ENCODE measurements at regions not wholly inside any gene's neighbourhood (a gene's known extent, or its start where the extent isn't known, plus 50 kb on each side); places are given as distances from the start of the nearest gene placed in this dataset.

- TF ChIP-seq WHSC1 (IDR thresholded peaks at IDR 0.05; ENCODE audit: low read length) (no peak), PHB (CRISPR knock-in tag; IDR thresholded peaks at IDR 0.05) (no peak), ATF6 (CRISPR knock-in tag; IDR thresholded peaks at IDR 0.05) (no peak), RBM34 (IDR thresholded peaks at IDR 0.05; ENCODE audit: borderline replicate concordance, insufficient read depth, low read length) (no peak), ZNF766 (CRISPR knock-in tag; conservative IDR thresholded peaks at IDR 0.05) (no peak), ZNF436 (CRISPR knock-in tag; IDR thresholded peaks at IDR 0.05) (no peak), FOXK1 (CRISPR knock-in tag; IDR thresholded peaks at IDR 0.05; ENCODE audit: borderline replicate concordance) (no peak), ZNF764 (CRISPR knock-in tag; IDR thresholded peaks at IDR 0.05; ENCODE audit: low read depth) (no peak), CBX1 (IDR thresholded peaks at IDR 0.05; ENCODE audit: low read depth) (no peak)
- TF ChIP-seq, protein P1, sequence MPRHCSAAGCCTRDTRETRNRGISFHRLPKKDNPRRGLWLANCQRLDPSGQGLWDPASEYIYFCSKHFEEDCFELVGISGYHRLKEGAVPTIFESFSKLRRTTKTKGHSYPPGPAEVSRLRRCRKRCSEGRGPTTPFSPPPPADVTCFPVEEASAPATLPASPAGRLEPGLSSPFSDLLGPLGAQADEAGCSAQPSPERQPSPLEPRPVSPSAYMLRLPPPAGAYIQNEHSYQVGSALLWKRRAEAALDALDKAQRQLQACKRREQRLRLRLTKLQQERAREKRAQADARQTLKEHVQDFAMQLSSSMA (CRISPR knock-in tag; IDR thresholded peaks at IDR 0.05) = no peak
These were observed 460.5 kb upstream of the MYT1L start (continued) for GRCh38 chr2:2791606-2792005.

- in situ Hi-C loops (cut with MboI) = no loop called here
- ATAC-seq (no peak), FAIRE-seq (no peak), DNase-seq (ENCODE audit: extremely low read depth in 1 of 4, low spot score in 3 of 4) (no peak)
- H3K27ac ChIP-seq (ENCODE audit: extremely low read depth, low read depth, low read length) = no peak overlapping the region
- ChIA-PET POLR2A (interaction anchor here (0.6 kb wide), 1 partner anchor 13 kb away, joined by 4 read pairs; no protein-coding TSS in a partner anchor), CTCF (ENCODE audit: low intra/inter-chr PET ratio) (no interaction called here)
- no TSS peak for BruUV-seq (replicated peaks)
- H4K20me1 ChIP-seq (replicated peaks; ENCODE audit: control insufficient read depth, insufficient read depth, low read length) = 0 out of 2 replicates have a peak, but pooled peaks cover 7% of the 10 kb centered on the region
- intact Hi-C loops (cut with micrococcal nuclease) = no loop called here
- H3K9me1 ChIP-seq (ENCODE audit: control insufficient read depth, insufficient read depth, low read length) = no peaks in the 10 kb centered on the region
- no peaks in the 10 kb centered on the region for H3K36me3 ChIP-seq (ENCODE audit: control insufficient read depth, insufficient read depth, low read length)
- H3K9me3 ChIP-seq (replicated peaks; ENCODE audit: control insufficient read depth, insufficient read depth, low read depth, low read length) = no peaks in the 10 kb centered on the region
- H3K79me2 ChIP-seq (ENCODE audit: control insufficient read depth, insufficient read depth, low read length) = no peaks in the 10 kb centered on the region
- H3K4me1 ChIP-seq (replicated peaks in 1 of 2; ENCODE audit: control insufficient read depth in 2 of 2, insufficient read depth in 2 of 2, low read length in 2 of 2) = no peaks in the 10 kb centered on the region
- no peak overlapping the region for H3K4me3 ChIP-seq
- H3K27me3 ChIP-seq (ENCODE audit: control insufficient read depth in 2 of 2, insufficient read depth in 2 of 2, low read length in 2 of 2) = peaks cover 0 to 81% of the 10 kb centered on the region in 2 experiments; a peak in 4 of 5 replicates
- H3K9ac ChIP-seq (ENCODE audit: insufficient read depth in 1 of 2, low read depth in 2 of 2, low read length in 2 of 2) = no peak overlapping the region
- TF ChIP-seq HDAC2 (IDR thresholded peaks at IDR 0.05) = no peak
- no peak for TF ChIP-seq RCOR1 (IDR thresholded peaks at IDR 0.05; ENCODE audit: borderline replicate concordance in 1 of 2, low read depth in 2 of 2, low read length in 2 of 2)
- no peak for TF ChIP-seq MTA2 (IDR thresholded peaks at IDR 0.05; ENCODE audit: low read depth)
- H3K4me2 ChIP-seq (ENCODE audit: insufficient read depth, low read length) = no peak overlapping the region
- no peak overlapping the region for H2AFZ ChIP-seq (ENCODE audit: low read depth, low read length)
- WGBS (ENCODE audit: insufficient coverage, low coverage, missing lambda C conversion rate) = 2% methylated on average over 10 of the region's 11 CpGs
These were observed 460.0 kb upstream of the MYT1L start for GRCh38 chr2:2791031-2791430.

Measured in K562 (cell line).